Tibial nerve (tissue), 4 donors: ENCODE measurements at regions not wholly inside any gene's neighbourhood (a gene's known extent, or its start where the extent isn't known, plus 50 kb on each side); places are given as distances from the start of the nearest gene placed in this dataset.

Experiments used
- EP300 ChIP-seq, 2 donors: sonication (generic); formaldehyde crosslinking; IDR thresholded peaks; one replicate each; pipeline ENCODE4 v1.6.1; 2017; ENCODE audit warnings: antibody characterized with exemption in 2 of 2, mild to moderate bottlenecking in 1 of 2
- TF ChIP-seq, protein P1 (sequence below), 5 experiments: fragments of 200-600 bp in 3 of 5; fragments of 450-650 bp in 2 of 5; sonication (generic) in 3 of 5; IDR thresholded peaks; one replicate each; pipeline ENCODE4 v1.5.1; 2016 to 2019; ENCODE audit warnings: antibody characterized with exemption in 5 of 5, mild to moderate bottlenecking in 3 of 5, moderate library complexity in 2 of 5

DNA sequence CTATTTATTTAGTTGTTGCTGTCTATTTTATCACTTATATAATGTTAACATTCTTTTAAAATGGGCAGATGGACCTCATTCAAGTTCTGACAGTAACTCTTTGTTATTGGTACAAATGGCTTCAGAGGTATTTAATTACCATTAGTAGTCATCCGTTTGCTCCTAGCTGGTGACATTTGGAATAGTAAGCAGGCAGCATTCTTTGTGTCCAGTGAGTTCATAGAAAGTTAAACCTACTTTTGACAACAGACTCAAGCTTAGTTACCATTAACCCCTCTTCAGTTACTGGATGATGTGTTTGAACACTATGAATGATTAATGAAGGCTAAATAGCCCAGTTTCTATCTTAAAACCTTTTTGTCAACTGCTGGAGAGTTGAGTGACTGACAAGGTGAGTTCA is 500.7 kb upstream of the ATP11B start:
- TF ChIP-seq, protein P1, sequence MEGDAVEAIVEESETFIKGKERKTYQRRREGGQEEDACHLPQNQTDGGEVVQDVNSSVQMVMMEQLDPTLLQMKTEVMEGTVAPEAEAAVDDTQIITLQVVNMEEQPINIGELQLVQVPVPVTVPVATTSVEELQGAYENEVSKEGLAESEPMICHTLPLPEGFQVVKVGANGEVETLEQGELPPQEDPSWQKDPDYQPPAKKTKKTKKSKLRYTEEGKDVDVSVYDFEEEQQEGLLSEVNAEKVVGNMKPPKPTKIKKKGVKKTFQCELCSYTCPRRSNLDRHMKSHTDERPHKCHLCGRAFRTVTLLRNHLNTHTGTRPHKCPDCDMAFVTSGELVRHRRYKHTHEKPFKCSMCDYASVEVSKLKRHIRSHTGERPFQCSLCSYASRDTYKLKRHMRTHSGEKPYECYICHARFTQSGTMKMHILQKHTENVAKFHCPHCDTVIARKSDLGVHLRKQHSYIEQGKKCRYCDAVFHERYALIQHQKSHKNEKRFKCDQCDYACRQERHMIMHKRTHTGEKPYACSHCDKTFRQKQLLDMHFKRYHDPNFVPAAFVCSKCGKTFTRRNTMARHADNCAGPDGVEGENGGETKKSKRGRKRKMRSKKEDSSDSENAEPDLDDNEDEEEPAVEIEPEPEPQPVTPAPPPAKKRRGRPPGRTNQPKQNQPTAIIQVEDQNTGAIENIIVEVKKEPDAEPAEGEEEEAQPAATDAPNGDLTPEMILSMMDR (IDR thresholded peaks at IDR 0.05) = no peak
- no peak for TF ChIP-seq EP300 (IDR thresholded peaks at IDR 0.05)
